ENCODE measurements at regions not wholly inside any gene's neighbourhood (a gene's known extent, or its start where the extent isn't known, plus 50 kb on each side); places are given as distances from the start of the nearest gene placed in this dataset.
A peak's percentile ranks its signal among the peaks of the same experiment; 100 is the strongest.

GRCh38 chr3:153349108-153349499 is 187.1 kb downstream of the RAP2B start:
- TF ChIP-seq CTCF (IDR thresholded peaks at IDR 0.05), result no peak
- H3K36me3 ChIP-seq, result no peaks in the 10 kb centered on the region
- 93 to 98% methylated on average over 1 of the region's 1 CpG for WGBS, 2 donors
- intact Hi-C loops (cut with DNase I), result no loop called here
- H3K27me3 ChIP-seq, result no peaks in the 10 kb centered on the region
- DNase-seq (no peak), ATAC-seq (no peak)
- H3K4me3 ChIP-seq, result no peak overlapping the region
- no peak overlapping the region for H3K27ac ChIP-seq
- peaks cover 0 to 24% (median 0%) of the 10 kb centered on the region in 11 donors for H3K9me3 ChIP-seq
- no peaks in the 10 kb centered on the region for H3K4me1 ChIP-seq

GRCh38 chr3:153350420-153350819 is 188.4 kb downstream of the RAP2B start:
- intact Hi-C loops (cut with DNase I), result no loop called here
- TF ChIP-seq CTCF (IDR thresholded peaks at IDR 0.05), result no peak
- Histone ChIP-seq H3K27me3 (no peaks in the 10 kb centered on the region), H3K9me3 (peaks cover 0 to 24% (median 0%) of the 10 kb centered on the region in 11 donors), H3K4me3 (no peak overlapping the region), H3K36me3 (no peaks in the 10 kb centered on the region), H3K27ac (no peak overlapping the region), H3K4me1 (no peaks in the 10 kb centered on the region)
- ATAC-seq (no peak), DNase-seq (no peak)
- 87 to 96% methylated on average over 2 of the region's 2 CpGs for WGBS, 2 donors

GRCh38 chr3:153354641-153355040 is 192.6 kb downstream of the RAP2B start:
- 34 to 42% methylated on average over 1 of the region's 1 CpG for WGBS, 2 donors

GRCh38 chr3:153355559-153355958 is 193.5 kb downstream of the RAP2B start:
- Histone ChIP-seq H3K4me1 (no peaks in the 10 kb centered on the region), H3K36me3 (no peaks in the 10 kb centered on the region), H3K27me3 (no peaks in the 10 kb centered on the region), H3K4me3 (no peak overlapping the region), H3K9me3 (peaks cover 0 to 12% (median 0%) of the 10 kb centered on the region in 11 donors), H3K27ac (no peak overlapping the region)
- ATAC-seq (peak in 2 of 8 donors; percentile 31 to 61), DNase-seq (no peak)
- no peak for TF ChIP-seq CTCF (IDR thresholded peaks at IDR 0.05)
- 36 to 57% methylated on average over 1 of the region's 1 CpG for WGBS, 2 donors
- intact Hi-C loops (cut with DNase I), result no loop called here

More at GRCh38 chr3:153354641-153355040, 192.6 kb downstream of the RAP2B start:
- H3K4me1 ChIP-seq, result no peaks in the 10 kb centered on the region
- H3K27ac ChIP-seq, result no peak overlapping the region
- no peaks in the 10 kb centered on the region for H3K27me3 ChIP-seq
- DNase-seq (no peak), ATAC-seq (no peak)
- H3K9me3 ChIP-seq, result peaks cover 0 to 12% (median 0%) of the 10 kb centered on the region in 11 donors
- intact Hi-C loops (cut with DNase I), result no loop called here
- H3K4me3 ChIP-seq, result no peak overlapping the region
- H3K36me3 ChIP-seq, result no peaks in the 10 kb centered on the region
- TF ChIP-seq CTCF (IDR thresholded peaks at IDR 0.05), result no peak
